Osteoblast (primary cell): ENCODE measurements at regions not wholly inside any gene's neighbourhood (a gene's known extent, or its start where the extent isn't known, plus 50 kb on each side); places are given as distances from the start of the nearest gene placed in this dataset.

ENCODE experiments used
- DNase-seq: peaks from one replicate; pipeline ENCODE4 v3.0.0; 2011; ENCODE audit warnings: low spot score, mixed read lengths; ENCODE audit not compliant: insufficient read length; ENCODE audit errors: missing footprints
- H2AFZ ChIP-seq: 2 replicates; pipeline ENCODE4 v1.6.0; 2011; ENCODE audit warnings: mild to moderate bottlenecking, low read length
- H3K27ac ChIP-seq: 2 replicates; pipeline ENCODE4 v1.5.1; 2011; ENCODE audit warnings: mild to moderate bottlenecking, low read depth, low read length, moderate library complexity
- H3K27me3 ChIP-seq: 2 replicates; pipeline ENCODE4 v1.6.0; 2012; ENCODE audit warnings: mild to moderate bottlenecking, control low read depth, inconsistent platforms, low read length, moderate library complexity; ENCODE audit not compliant: insufficient read depth
- H3K36me3 ChIP-seq: 2 replicates; pipeline ENCODE4 v1.5.1; 2011; ENCODE audit warnings: mild to moderate bottlenecking, low read length, control low read depth, moderate library complexity; ENCODE audit not compliant: insufficient read depth
- H3K4me1 ChIP-seq: 2 replicates; pipeline ENCODE4 v1.5.1; 2011; ENCODE audit warnings: mild to moderate bottlenecking, low read length, control low read depth, moderate library complexity; ENCODE audit not compliant: insufficient read depth
- H3K4me2 ChIP-seq: 2 replicates; pipeline ENCODE4 v1.6.0; 2011; ENCODE audit warnings: mild to moderate bottlenecking, low read length; ENCODE audit not compliant: insufficient read depth
- H3K4me3 ChIP-seq: fragments of 200-600 bp; sonication (generic); 3 replicates; pipeline ENCODE4 v1.5.1; 2012; ENCODE audit warnings: mild to moderate bottlenecking, low read length, inconsistent platforms; ENCODE audit not compliant: insufficient read depth
- H3K79me2 ChIP-seq: 2 replicates; pipeline ENCODE4 v1.6.0; 2012; ENCODE audit warnings: mild to moderate bottlenecking, low read length, control low read depth, inconsistent platforms; ENCODE audit not compliant: insufficient read depth
- H3K9me3 ChIP-seq: 2 replicates; pipeline ENCODE4 v1.5.1; 2011; ENCODE audit warnings: low read depth, low read length, control low read depth
- H4K20me1 ChIP-seq: 2 replicates; pipeline ENCODE4 v1.6.0; 2012; ENCODE audit warnings: mild to moderate bottlenecking, low read length, control low read depth; ENCODE audit not compliant: insufficient read depth
- TF ChIP-seq, protein P1 (sequence below): IDR thresholded peaks from 2 replicates; pipeline ENCODE4 v1.5.1; 2011; ENCODE audit warnings: mild to moderate bottlenecking, low read depth, low read length, moderate library complexity; ENCODE audit errors: extremely low read depth

- Histone ChIP-seq H3K27ac (no peak overlapping the region), H2AFZ (no peak overlapping the region), H3K4me1 (no peaks in the 10 kb centered on the region), H3K4me2 (no peak overlapping the region), H4K20me1 (no peaks in the 10 kb centered on the region), H3K4me3 (no peak overlapping the region), H3K27me3 (no peaks in the 10 kb centered on the region), H3K9me3 (no peaks in the 10 kb centered on the region), H3K36me3 (no peaks in the 10 kb centered on the region), H3K79me2 (no peaks in the 10 kb centered on the region)
- TF ChIP-seq, protein P1, sequence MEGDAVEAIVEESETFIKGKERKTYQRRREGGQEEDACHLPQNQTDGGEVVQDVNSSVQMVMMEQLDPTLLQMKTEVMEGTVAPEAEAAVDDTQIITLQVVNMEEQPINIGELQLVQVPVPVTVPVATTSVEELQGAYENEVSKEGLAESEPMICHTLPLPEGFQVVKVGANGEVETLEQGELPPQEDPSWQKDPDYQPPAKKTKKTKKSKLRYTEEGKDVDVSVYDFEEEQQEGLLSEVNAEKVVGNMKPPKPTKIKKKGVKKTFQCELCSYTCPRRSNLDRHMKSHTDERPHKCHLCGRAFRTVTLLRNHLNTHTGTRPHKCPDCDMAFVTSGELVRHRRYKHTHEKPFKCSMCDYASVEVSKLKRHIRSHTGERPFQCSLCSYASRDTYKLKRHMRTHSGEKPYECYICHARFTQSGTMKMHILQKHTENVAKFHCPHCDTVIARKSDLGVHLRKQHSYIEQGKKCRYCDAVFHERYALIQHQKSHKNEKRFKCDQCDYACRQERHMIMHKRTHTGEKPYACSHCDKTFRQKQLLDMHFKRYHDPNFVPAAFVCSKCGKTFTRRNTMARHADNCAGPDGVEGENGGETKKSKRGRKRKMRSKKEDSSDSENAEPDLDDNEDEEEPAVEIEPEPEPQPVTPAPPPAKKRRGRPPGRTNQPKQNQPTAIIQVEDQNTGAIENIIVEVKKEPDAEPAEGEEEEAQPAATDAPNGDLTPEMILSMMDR = no peak
- peak; percentile 47 for DNase-seq
These were observed 547.0 kb upstream of the LCORL start for GRCh38 chr4:18568600-18568999.

DNA sequence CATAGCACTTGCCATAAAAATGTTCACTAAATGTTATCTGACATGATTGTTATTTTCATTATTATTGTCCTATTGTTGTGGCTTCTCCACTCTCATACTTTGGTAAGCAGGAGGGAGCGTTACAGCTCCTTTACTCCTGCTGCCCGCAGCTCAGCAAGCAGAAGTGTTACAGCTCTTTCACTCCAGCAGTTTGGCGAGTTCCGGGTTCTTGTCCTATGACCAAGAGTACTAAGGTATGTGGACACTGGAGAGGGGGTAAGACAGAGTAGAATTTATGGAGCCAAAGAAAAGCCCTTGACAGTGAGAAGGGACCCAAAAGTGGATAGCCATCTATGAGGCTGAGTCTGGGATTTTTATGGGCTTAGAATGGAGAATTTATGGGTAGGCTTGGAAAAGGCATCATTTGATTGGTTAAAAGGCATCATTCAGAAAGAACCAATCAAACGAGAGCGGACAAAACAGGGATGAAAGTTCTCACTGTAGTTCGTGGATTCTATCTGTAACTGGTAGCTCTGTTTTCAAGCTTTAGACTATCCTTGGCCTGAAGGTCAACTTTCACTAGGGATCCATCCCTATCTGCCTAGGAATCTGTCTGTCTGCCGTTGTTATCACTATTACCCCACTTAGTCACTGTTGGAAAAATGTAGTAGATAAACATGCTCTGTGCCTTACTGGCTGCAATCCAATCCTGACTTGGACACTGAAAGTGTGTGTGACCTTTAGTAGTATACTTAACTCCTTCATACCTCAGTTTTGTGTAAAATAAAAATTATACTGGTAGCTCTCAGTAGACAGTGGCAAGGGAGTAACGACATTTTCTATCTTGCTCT lies 545.6 kb upstream of the LCORL start:
- H3K9me3 ChIP-seq = no peaks in the 10 kb centered on the region
- TF ChIP-seq, protein P1 = no peak
- no peak overlapping the region for H3K4me2 ChIP-seq
- H3K36me3 ChIP-seq = no peaks in the 10 kb centered on the region
- no peaks in the 10 kb centered on the region for H3K79me2 ChIP-seq
- H4K20me1 ChIP-seq = no peaks in the 10 kb centered on the region
- no peak for DNase-seq
- H2AFZ ChIP-seq = no peak overlapping the region
- no peak overlapping the region for H3K27ac ChIP-seq
- no peaks in the 10 kb centered on the region for H3K27me3 ChIP-seq
- H3K4me3 ChIP-seq = no peak overlapping the region
- H3K4me1 ChIP-seq = no peaks in the 10 kb centered on the region

- Histone ChIP-seq H3K79me2 (no peaks in the 10 kb centered on the region), H3K36me3 (no peaks in the 10 kb centered on the region), H4K20me1 (no peaks in the 10 kb centered on the region), H3K9me3 (no peaks in the 10 kb centered on the region), H3K27ac (no peak overlapping the region), H3K4me1 (no peaks in the 10 kb centered on the region), H3K4me3 (no peak overlapping the region), H3K27me3 (no peaks in the 10 kb centered on the region), H3K4me2 (no peak overlapping the region), H2AFZ (no peak overlapping the region)
- DNase-seq = no peak
- TF ChIP-seq, protein P1 = no peak
These were observed 537.9 kb upstream of the LCORL start for GRCh38 chr4:18559492-18559891.

GRCh38 chr4:18556402-18556801 lies 534.8 kb upstream of the LCORL start:
- TF ChIP-seq, protein P1 = no peak
- no peaks in the 10 kb centered on the region for H4K20me1 ChIP-seq
- no peaks in the 10 kb centered on the region for H3K79me2 ChIP-seq
- no peak overlapping the region for H3K4me2 ChIP-seq
- H3K4me3 ChIP-seq = no peak overlapping the region
- no peaks in the 10 kb centered on the region for H3K9me3 ChIP-seq
- no peaks in the 10 kb centered on the region for H3K4me1 ChIP-seq
- no peaks in the 10 kb centered on the region for H3K36me3 ChIP-seq
- no peak overlapping the region for H2AFZ ChIP-seq
- no peak overlapping the region for H3K27ac ChIP-seq
- DNase-seq = no peak
- no peaks in the 10 kb centered on the region for H3K27me3 ChIP-seq
